Germinal center (tissue), 1 donor: ENCODE measurements at regions not wholly inside any gene's neighbourhood (a gene's known extent, or its start where the extent isn't known, plus 50 kb on each side); places are given as distances from the start of the nearest gene placed in this dataset.

ENCODE experiments used
- DNase-seq: peaks from one replicate; pipeline ENCODE4 v3.0.0; 2012; ENCODE audit warnings: mixed read lengths, low spot score

- no peak for DNase-seq
Observed at GRCh38 chr2:60657673-60658072, 98.4 kb upstream of the PAPOLG start.

- no peak for DNase-seq
Observed at GRCh38 chr2:60659026-60659425, 97.0 kb upstream of the PAPOLG start.

- peak; percentile 64 for DNase-seq
Observed at GRCh38 chr2:60661073-60661738, 94.9 kb upstream of the PAPOLG start.

- DNase-seq = no peak
Observed at GRCh38 chr2:60662781-60663180, 93.3 kb upstream of the PAPOLG start.

GRCh38 chr2:60671966-60672365 lies 84.1 kb upstream of the PAPOLG start:
- DNase-seq = no peak

- DNase-seq = peak; percentile 83
Observed at GRCh38 chr2:60674524-60675165, 81.4 kb upstream of the PAPOLG start.

- DNase-seq = no peak
Observed at GRCh38 chr2:60675301-60675700, 80.8 kb upstream of the PAPOLG start.

- DNase-seq = no peak
Observed at GRCh38 chr2:60676706-60677330, 79.2 kb upstream of the PAPOLG start.

GRCh38 chr2:60677356-60677755 lies 78.7 kb upstream of the PAPOLG start:
- DNase-seq = no peak

GRCh38 chr2:60678551-60678950 lies 77.5 kb upstream of the PAPOLG start:
- DNase-seq = no peak

- DNase-seq = no peak
Observed at GRCh38 chr2:60679036-60679780, 76.9 kb upstream of the PAPOLG start.

GRCh38 chr2:60693551-60693950 lies 62.5 kb upstream of the PAPOLG start:
- no peak for DNase-seq

- no peak for DNase-seq
Observed at GRCh38 chr2:60695793-60696192, 60.3 kb upstream of the PAPOLG start.

- DNase-seq = no peak
Observed at GRCh38 chr2:60699617-60700016, 56.5 kb upstream of the PAPOLG start.

- no peak for DNase-seq
Observed at GRCh38 chr2:60706021-60706420, 50.0 kb upstream of the PAPOLG start.
